ENCODE measurements at regions not wholly inside any gene's neighbourhood (a gene's known extent, or its start where the extent isn't known, plus 50 kb on each side); places are given as distances from the start of the nearest gene placed in this dataset.

- no peaks in the 10 kb centered on the region for H3K27me3 ChIP-seq
- intact Hi-C loops (cut with DNase I): no loop called here
- TF ChIP-seq POLR2A (IDR thresholded peaks at IDR 0.05): no peak
- no peak for TF ChIP-seq POLR2AphosphoS5 (IDR thresholded peaks at IDR 0.05; ENCODE audit: insufficient read depth in 1 of 2, low read depth in 1 of 2)
- no peak for TF ChIP-seq CTCF (IDR thresholded peaks at IDR 0.05)
Observed at GRCh38 chr5:24232929-24233498, 411.8 kb downstream of the CDH10 start.

GRCh38 chr5:24235946-24236345 lies 408.8 kb downstream of the CDH10 start:
- Histone ChIP-seq H3K9me3 (no peaks in the 10 kb centered on the region), H3K27me3 (no peaks in the 10 kb centered on the region), H3K36me3 (no peaks in the 10 kb centered on the region), H3K4me1 (no peaks in the 10 kb centered on the region), H3K4me3 (no peak overlapping the region), H3K27ac (no peak overlapping the region)
- TF ChIP-seq POLR2AphosphoS5 (IDR thresholded peaks at IDR 0.05; ENCODE audit: insufficient read depth in 1 of 2, low read depth in 1 of 2) (no peak), POLR2A (IDR thresholded peaks at IDR 0.05) (no peak), CTCF (IDR thresholded peaks at IDR 0.05) (no peak)
- intact Hi-C loops (cut with DNase I): no loop called here
- DNase-seq (ENCODE audit: extremely low spot score in 2 of 2): no peak

More at GRCh38 chr5:24232929-24233498, 411.8 kb downstream of the CDH10 start:
- H3K36me3 ChIP-seq: no peaks in the 10 kb centered on the region
- H3K9me3 ChIP-seq: no peaks in the 10 kb centered on the region
- H3K4me1 ChIP-seq: no peaks in the 10 kb centered on the region
- no peak overlapping the region for H3K27ac ChIP-seq
- H3K4me3 ChIP-seq: no peak overlapping the region
- DNase-seq (ENCODE audit: extremely low spot score in 2 of 2): no peak

- Histone ChIP-seq H3K4me1 (no peaks in the 10 kb centered on the region), H3K4me3 (no peak overlapping the region), H3K36me3 (no peaks in the 10 kb centered on the region), H3K9me3 (no peaks in the 10 kb centered on the region), H3K27ac (no peak overlapping the region), H3K27me3 (no peaks in the 10 kb centered on the region)
- DNase-seq (ENCODE audit: extremely low spot score in 2 of 2): no peak
- no peak for TF ChIP-seq POLR2AphosphoS5 (IDR thresholded peaks at IDR 0.05; ENCODE audit: insufficient read depth in 1 of 2, low read depth in 1 of 2)
- no peak for TF ChIP-seq CTCF (IDR thresholded peaks at IDR 0.05)
- no peak for TF ChIP-seq POLR2A (IDR thresholded peaks at IDR 0.05)
- intact Hi-C loops (cut with DNase I): no loop called here
Observed at GRCh38 chr5:24245821-24246220, 399.0 kb downstream of the CDH10 start.

- no peak overlapping the region for H3K27ac ChIP-seq
- H3K36me3 ChIP-seq: no peaks in the 10 kb centered on the region
- DNase-seq (ENCODE audit: extremely low spot score in 2 of 2): no peak
- no peak overlapping the region for H3K4me3 ChIP-seq
- no peaks in the 10 kb centered on the region for H3K4me1 ChIP-seq
- TF ChIP-seq POLR2A (IDR thresholded peaks at IDR 0.05) (no peak), CTCF (IDR thresholded peaks at IDR 0.05) (no peak), POLR2AphosphoS5 (IDR thresholded peaks at IDR 0.05; ENCODE audit: insufficient read depth in 1 of 2, low read depth in 1 of 2) (no peak)
- intact Hi-C loops (cut with DNase I): no loop called here
- H3K9me3 ChIP-seq: no peaks in the 10 kb centered on the region
- no peaks in the 10 kb centered on the region for H3K27me3 ChIP-seq
Observed at GRCh38 chr5:24264547-24264946, 380.2 kb downstream of the CDH10 start.

- Histone ChIP-seq H3K4me3 (no peak overlapping the region), H3K27ac (no peak overlapping the region), H3K4me1 (no peaks in the 10 kb centered on the region), H3K36me3 (no peaks in the 10 kb centered on the region), H3K9me3 (no peaks in the 10 kb centered on the region), H3K27me3 (no peaks in the 10 kb centered on the region)
- TF ChIP-seq CTCF (IDR thresholded peaks at IDR 0.05): no peak
- no peak for TF ChIP-seq POLR2A (IDR thresholded peaks at IDR 0.05)
- no peak for TF ChIP-seq POLR2AphosphoS5 (IDR thresholded peaks at IDR 0.05; ENCODE audit: insufficient read depth in 1 of 2, low read depth in 1 of 2)
- intact Hi-C loops (cut with DNase I): no loop called here
- DNase-seq (ENCODE audit: extremely low spot score in 2 of 2): no peak
Observed at GRCh38 chr5:24265306-24265705, 379.5 kb downstream of the CDH10 start.
